ENCODE measurements at regions not wholly inside any gene's neighbourhood (a gene's known extent, or its start where the extent isn't known, plus 50 kb on each side); places are given as distances from the start of the nearest gene placed in this dataset.
A peak's percentile ranks its signal among the peaks of the same experiment; 100 is the strongest.

GRCh38 chr12:76688631-76689030, 75.3 kb upstream of the ZDHHC17 start:
- peak overlapping the region; percentile 72 for H2AFZ ChIP-seq (ENCODE audit: low read length)

GRCh38 chr12:76690921-76691700, 72.8 kb upstream of the ZDHHC17 start:
- DNase-seq (ENCODE audit: insufficient read length, low spot score, missing footprints), result no peak
- no peaks in the 10 kb centered on the region for H3K27me3 ChIP-seq (ENCODE audit: insufficient read depth, low read length)

More at GRCh38 chr12:76688631-76689030, 75.3 kb upstream of the ZDHHC17 start:
- H3K9me3 ChIP-seq (ENCODE audit: low read depth, low read length), result no peaks in the 10 kb centered on the region
- peak overlapping the region; percentile 67 for H3K4me2 ChIP-seq (ENCODE audit: insufficient read depth, low read length)
- H3K79me2 ChIP-seq (ENCODE audit: insufficient read depth, low read length), result no peaks in the 10 kb centered on the region
- H3K4me1 ChIP-seq (ENCODE audit: insufficient read depth, low read length), result peaks cover 22% of the 10 kb centered on the region
- H3K27ac ChIP-seq (ENCODE audit: low read depth, low read length), result no peak overlapping the region
- no peaks in the 10 kb centered on the region for H4K20me1 ChIP-seq (ENCODE audit: insufficient read depth, low read length)
- H3K36me3 ChIP-seq (ENCODE audit: insufficient read depth, low read length), result no peaks in the 10 kb centered on the region
- DNase-seq (ENCODE audit: insufficient read length, low spot score, missing footprints), result peak; percentile 30
- no peaks in the 10 kb centered on the region for H3K27me3 ChIP-seq (ENCODE audit: insufficient read depth, low read length)
- no peak overlapping the region for H3K4me3 ChIP-seq (ENCODE audit: insufficient read depth, low read length)
- TF ChIP-seq CTCF (IDR thresholded peaks at IDR 0.05; ENCODE audit: extremely low read depth, low read depth, low read length), result peak; percentile 51

GRCh38 chr12:76692846-76693245, 71.1 kb upstream of the ZDHHC17 start:
- Histone ChIP-seq H4K20me1 (ENCODE audit: insufficient read depth, low read length) (no peaks in the 10 kb centered on the region), H3K27ac (ENCODE audit: low read depth, low read length) (no peak overlapping the region), H3K4me1 (ENCODE audit: insufficient read depth, low read length) (peaks cover 7% of the 10 kb centered on the region), H3K9me3 (ENCODE audit: low read depth, low read length) (no peaks in the 10 kb centered on the region), H3K79me2 (ENCODE audit: insufficient read depth, low read length) (no peaks in the 10 kb centered on the region), H3K4me2 (ENCODE audit: insufficient read depth, low read length) (no peak overlapping the region), H3K27me3 (ENCODE audit: insufficient read depth, low read length) (no peaks in the 10 kb centered on the region), H2AFZ (ENCODE audit: low read length) (peak overlapping the region; percentile 39), H3K4me3 (ENCODE audit: insufficient read depth, low read length) (no peak overlapping the region), H3K36me3 (ENCODE audit: insufficient read depth, low read length) (no peaks in the 10 kb centered on the region)
- no peak for DNase-seq (ENCODE audit: insufficient read length, low spot score, missing footprints)
- TF ChIP-seq CTCF (IDR thresholded peaks at IDR 0.05; ENCODE audit: extremely low read depth, low read depth, low read length), result no peak

More at GRCh38 chr12:76690921-76691700, 72.8 kb upstream of the ZDHHC17 start:
- no peak overlapping the region for H3K27ac ChIP-seq (ENCODE audit: low read depth, low read length)
- no peaks in the 10 kb centered on the region for H3K79me2 ChIP-seq (ENCODE audit: insufficient read depth, low read length)
- no peaks in the 10 kb centered on the region for H3K9me3 ChIP-seq (ENCODE audit: low read depth, low read length)
- no peak for TF ChIP-seq CTCF (IDR thresholded peaks at IDR 0.05; ENCODE audit: extremely low read depth, low read depth, low read length)
- H3K36me3 ChIP-seq (ENCODE audit: insufficient read depth, low read length), result no peaks in the 10 kb centered on the region
- no peak overlapping the region for H3K4me2 ChIP-seq (ENCODE audit: insufficient read depth, low read length)
- no peak overlapping the region for H3K4me3 ChIP-seq (ENCODE audit: insufficient read depth, low read length)
- peaks cover 13% of the 10 kb centered on the region for H3K4me1 ChIP-seq (ENCODE audit: insufficient read depth, low read length)
- no peaks in the 10 kb centered on the region for H4K20me1 ChIP-seq (ENCODE audit: insufficient read depth, low read length)
- no peak overlapping the region for H2AFZ ChIP-seq (ENCODE audit: low read length)

DNA sequence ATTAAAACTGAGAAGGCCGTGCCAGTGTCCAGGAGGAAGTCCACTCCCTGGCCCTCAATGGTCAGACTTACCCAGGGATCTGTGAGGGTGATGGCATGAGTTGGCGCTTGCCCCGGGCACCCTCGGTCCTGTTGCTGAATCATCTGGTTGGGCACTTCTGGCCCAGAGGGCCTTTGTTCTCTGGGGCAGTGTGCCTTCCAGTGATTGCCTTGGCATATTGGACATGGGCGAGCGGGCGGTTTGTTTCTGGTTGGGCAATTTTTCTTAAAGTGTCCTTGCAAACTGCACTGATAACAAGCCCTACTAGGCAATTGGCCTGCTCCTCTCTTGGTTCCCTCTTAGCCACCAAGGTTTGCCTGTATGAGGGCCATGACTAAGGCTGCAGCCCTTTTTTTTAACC, 69.5 kb upstream of the ZDHHC17 start:
- H3K27ac ChIP-seq (ENCODE audit: low read depth, low read length), result no peak overlapping the region
- H3K36me3 ChIP-seq (ENCODE audit: insufficient read depth, low read length), result no peaks in the 10 kb centered on the region
- no peaks in the 10 kb centered on the region for H4K20me1 ChIP-seq (ENCODE audit: insufficient read depth, low read length)
- no peaks in the 10 kb centered on the region for H3K4me1 ChIP-seq (ENCODE audit: insufficient read depth, low read length)
- no peak for DNase-seq (ENCODE audit: insufficient read length, low spot score, missing footprints)
- no peak overlapping the region for H3K4me2 ChIP-seq (ENCODE audit: insufficient read depth, low read length)
- no peaks in the 10 kb centered on the region for H3K27me3 ChIP-seq (ENCODE audit: insufficient read depth, low read length)
- TF ChIP-seq CTCF (IDR thresholded peaks at IDR 0.05; ENCODE audit: extremely low read depth, low read depth, low read length), result no peak
- H2AFZ ChIP-seq (ENCODE audit: low read length), result no peak overlapping the region
- no peak overlapping the region for H3K4me3 ChIP-seq (ENCODE audit: insufficient read depth, low read length)
- H3K9me3 ChIP-seq (ENCODE audit: low read depth, low read length), result no peaks in the 10 kb centered on the region
- H3K79me2 ChIP-seq (ENCODE audit: insufficient read depth, low read length), result no peaks in the 10 kb centered on the region
